ENCODE measurements at regions not wholly inside any gene's neighbourhood (a gene's known extent, or its start where the extent isn't known, plus 50 kb on each side); places are given as distances from the start of the nearest gene placed in this dataset.
"Not testable (repeated sequence)": the region's sequence is repeated elsewhere in the genome, so short reads cannot be mapped to it uniquely, and the experiment has no call there.

DNA sequence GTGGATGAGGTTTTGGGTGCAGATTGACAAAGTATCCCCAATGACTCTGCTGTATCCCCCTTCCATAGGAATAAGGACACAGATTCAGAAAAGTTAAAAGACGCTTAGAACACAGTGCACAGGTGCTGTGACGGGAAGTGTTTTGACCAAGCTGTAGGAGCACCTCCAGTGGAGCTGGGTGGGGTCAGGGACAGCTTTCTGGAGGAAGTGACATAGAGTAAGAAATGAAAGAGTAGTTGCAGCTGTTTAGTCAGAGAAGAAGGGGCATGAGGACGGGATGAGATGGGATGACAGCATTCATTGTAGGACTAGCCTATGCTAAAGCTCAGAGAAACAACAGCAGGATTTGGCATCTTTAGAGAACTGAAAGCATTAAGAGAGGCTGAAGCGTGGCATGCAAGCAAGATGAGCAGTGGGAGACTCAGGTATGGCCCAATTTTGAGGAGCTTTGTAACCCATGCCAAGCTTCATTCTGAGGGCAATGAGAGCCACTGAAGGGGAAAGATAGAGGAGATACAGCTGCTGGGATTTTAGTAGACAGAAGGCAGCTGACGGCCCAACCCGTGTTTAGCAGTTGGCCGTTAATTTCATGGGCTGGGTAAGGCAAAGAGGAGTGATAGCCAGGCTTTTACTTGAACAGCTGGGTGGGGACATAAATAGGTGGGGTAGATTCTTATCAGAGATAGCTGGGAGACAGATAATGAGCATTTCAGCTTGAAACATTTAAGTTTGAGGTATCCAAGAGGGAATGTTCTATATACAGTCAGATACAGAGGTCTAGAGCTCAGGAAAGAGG lies 131.8 kb upstream of the KRAS start:
- no peak for DNase-seq

DNA sequence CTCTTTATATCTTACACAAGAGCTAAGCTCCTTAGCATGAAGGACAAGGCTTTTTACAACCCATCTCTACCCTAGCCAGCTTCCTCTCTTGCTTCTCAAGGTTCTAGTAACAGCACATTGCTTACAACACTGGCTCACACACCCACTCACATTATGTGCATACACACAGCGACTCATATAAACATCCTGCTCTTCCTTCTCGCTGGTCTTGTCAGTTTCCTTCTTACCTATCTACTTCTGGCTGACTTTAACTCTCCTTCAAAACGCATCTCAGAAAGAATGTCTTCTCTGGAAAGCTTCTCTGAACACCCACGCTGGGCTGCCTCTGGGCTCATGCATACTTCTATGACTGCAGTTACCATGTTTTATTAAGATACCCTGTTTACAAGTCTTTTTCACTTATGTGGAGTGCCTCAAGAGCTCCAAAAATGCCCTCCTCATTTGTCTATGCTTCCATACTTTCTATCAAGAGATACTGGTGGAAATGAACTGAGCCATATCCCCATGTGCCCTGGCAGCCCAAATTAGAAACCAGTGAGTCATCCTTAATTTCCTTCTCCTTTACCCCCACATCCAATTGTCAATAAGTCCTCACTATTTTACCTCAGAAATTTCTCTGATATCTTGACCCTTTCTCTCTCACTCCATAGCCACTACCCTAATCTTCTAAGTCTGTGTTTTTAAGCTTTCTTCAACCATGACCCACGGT lies 126.9 kb upstream of the KRAS start:
- no peak for DNase-seq

DNA sequence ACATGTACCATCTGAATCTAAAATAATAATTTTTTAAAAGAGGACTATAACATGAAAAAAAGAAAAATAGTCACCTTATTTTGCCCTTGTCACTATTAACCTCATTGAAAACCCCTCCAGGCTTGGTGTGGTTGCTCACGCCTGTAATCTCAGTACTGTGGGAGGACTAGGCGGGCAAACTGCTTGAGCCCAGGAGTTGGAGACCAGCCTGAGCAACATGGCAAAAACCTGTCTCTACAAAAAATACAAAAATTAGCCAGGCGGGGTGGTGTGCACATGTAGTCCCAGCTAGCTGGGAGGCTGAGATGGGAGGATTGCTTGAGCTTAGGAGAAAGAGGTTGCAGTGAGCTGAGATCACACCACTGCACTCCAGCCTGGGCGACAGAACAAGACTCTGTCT lies 126.3 kb upstream of the KRAS start:
- no peak for DNase-seq

DNA sequence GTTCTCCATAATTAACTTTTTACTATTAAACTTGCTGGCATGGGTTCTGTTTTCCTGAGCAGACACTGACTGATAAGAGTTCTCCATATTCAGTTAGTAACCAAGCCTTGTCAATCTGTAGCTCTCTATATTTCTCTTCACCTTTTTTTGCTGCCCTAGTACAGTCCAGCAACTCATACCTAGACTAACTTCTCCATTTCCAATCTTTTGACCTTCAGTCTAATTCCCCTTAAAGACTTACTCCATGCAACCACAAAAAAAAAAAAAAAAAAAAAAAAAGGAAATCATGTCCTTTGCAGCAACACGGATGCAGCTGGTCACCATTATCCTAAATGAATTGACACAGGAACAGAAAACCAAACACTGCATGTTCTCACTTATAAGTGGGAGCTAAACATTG lies 125.7 kb upstream of the KRAS start:
- DNase-seq = peak; percentile 65

DNA sequence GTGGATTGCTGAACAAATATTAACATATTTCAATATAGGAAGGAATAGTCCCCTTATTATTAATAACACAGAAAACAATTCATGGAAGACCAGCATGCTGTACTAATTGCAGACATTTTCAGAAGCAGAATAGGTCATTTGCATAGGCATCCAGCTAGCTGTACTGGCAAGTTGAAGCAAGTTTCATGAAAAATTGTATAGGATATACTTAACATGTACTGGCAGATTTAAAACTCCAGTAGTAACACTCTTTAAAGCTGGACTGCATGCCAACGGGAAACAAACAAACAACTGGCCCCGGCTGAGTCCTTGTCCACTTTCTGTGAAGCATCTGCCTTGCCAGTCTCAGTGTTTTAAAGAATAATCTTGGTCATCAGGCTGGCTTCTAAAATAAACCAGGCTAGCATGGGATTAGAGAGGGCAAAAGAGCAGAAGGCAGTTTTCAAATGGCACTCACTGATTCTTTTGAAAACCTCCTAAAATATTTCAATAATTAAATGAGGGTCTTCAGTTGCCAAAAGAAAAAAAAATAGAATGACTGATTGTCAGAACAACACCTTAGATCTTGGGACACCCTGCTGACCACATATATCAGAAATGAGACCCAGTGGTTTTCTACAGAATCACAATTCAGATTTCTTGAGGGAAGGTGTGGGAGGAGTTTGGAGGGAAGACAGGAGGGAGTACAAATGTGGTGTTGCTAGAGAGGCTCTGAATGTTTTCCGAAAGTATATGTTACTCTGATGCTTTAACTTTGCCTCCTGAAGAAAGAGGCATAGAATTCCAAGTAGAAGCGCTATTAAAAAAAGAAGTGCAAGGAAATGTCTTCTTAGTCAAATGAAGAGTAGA lies 122.5 kb upstream of the KRAS start:
- DNase-seq = no peak

DNA sequence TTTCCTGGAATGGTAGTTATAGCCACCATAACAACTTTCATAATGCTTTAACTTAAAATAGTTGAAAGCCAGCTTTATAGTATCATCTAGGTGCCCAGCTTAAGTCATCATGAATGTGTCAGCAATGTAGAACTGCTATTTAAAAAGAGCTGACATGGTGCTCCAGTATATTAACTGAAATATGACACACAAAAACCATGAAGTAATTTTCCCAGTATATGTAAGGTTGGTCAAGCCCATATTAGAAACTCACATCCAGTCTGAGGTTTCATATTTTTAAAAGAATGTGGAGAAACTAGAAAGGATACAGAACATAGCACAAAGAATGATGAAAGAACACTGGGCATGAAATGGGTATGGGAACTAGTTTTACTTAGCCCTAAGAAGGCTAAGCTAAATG lies 121.3 kb upstream of the KRAS start:
- no peak for DNase-seq

DNA sequence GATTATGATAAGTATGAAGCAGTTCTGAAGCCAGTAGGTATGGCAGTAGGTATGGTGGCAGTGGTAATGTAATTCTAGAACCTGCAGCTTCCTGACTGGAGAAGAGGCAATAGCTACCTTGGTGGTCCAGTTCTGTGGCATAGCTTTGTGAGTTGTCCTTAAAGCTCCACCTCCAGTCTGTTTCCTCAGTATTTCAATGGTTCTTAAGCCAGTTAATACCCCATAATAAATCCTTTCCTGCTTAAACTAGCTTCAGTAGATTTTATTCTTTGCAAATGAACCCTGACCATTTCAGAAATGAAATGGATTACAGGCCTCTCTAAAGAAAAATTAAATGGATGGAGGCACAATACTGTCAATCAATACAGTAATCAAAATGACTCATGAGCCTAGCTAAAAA lies 117.8 kb upstream of the KRAS start:
- DNase-seq = no peak

DNA sequence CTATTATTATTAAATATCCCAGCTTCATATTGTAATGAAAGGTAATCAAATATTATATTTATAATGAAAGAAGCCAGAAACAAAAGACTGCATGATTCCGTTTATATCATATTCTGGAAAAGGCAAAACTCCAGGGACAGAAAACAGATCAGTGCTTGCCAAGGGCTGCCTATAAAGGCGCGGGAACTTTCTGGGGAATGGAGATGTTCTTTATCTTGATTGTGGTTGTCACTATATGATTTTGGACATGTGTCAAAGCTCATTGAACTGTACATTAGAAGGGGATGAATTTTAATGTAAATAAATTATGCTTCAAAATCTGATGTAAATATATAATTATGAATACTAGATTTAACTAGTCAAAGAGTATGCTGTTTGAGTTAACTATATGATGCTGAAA lies 115.4 kb upstream of the KRAS start:
- no peak for DNase-seq

DNA sequence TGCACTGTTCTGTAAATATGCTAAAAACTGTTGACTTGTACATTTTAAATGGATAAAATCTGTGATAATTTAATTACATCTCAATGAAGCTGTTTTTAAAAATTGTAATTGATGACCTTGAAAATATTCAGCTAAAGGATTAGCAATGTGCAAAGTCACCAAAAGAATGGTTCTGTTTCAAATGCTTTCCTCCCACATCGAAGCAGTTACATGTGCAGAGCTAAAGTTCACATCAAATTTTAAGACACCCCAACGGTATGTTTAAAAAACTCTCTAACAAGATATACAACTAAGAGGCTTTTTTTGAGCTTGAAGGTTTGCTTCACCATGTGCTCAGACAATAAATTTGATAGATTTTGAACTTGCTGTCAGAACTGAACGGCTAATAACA lies 114.6 kb upstream of the KRAS start:
- no peak for DNase-seq

DNA sequence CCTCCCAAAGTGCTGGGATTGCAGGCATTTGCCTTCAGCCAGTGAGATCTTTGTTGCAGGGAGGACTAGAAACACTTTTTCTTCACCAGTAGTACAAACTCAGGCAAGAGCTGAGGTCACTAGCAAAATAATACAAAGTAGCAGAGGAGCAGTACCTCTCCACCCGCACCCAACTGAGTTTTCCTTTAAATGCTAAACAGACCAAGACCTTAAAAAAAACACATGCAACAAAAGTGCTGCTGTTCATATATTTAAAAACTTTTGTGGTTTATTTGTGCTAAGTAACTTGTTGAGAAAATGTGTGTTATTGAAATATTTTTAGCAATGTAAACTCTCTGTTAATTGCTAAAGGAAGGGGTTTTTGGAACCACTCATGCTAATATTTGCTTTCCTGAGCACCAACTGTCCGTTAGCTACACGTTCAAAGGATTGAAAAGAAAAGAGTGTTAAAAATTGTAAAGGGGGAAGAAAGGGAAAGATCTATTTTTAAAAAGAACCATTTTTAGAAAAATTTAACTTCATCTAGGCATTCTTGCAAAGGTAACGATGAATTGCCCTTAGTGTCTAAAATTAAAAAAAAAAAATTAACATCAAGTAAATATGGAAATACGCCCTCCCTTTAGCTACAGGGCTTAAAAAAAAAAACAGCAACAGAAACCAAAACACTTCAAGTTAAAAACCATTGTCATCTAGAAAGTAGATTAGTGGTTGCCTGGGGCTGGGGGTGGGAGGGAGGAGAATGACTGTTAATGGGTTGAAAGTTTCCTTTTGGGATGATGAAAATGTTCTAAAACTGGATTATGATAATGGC lies 114.0 kb upstream of the KRAS start:
- no peak for DNase-seq

DNA sequence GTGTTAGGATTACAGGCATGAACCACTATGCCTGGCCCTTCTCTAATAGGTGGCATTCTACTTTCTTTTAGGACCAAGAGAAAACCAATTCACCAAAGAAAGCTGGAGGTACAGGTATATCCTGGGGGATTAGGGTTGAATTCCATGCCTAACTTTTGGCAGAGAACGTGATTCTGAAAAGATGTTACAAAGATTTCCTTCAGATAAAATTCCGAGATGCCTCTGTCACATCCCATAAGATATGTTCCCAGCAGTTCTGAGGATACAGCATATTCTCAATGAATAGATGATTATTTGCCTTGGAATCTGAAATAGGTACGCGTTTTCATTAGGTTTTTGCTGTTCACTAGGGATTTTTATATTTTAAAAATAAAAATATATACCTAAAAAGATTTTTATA lies 111.9 kb upstream of the KRAS start:
- no peak for DNase-seq

DNA sequence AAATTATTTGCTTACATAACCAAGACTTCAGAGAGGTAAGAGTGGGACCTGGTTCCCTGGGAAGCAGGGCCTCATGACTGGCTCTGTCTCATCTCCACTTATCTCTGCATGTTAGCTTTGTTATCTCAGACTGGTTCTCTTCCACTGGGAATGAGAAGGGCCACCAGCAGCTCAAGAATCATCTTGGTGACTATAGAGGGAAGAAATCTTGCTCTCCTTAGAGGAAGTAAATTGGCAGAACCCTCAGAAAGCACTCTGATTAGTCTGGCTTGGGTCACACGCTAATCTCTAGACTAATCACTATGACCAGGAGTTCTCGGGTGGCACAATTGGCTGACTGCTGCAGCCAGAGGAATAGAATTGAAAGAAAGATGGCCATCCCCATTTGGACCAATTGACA lies 110.8 kb upstream of the KRAS start:
- DNase-seq = no peak

DNA sequence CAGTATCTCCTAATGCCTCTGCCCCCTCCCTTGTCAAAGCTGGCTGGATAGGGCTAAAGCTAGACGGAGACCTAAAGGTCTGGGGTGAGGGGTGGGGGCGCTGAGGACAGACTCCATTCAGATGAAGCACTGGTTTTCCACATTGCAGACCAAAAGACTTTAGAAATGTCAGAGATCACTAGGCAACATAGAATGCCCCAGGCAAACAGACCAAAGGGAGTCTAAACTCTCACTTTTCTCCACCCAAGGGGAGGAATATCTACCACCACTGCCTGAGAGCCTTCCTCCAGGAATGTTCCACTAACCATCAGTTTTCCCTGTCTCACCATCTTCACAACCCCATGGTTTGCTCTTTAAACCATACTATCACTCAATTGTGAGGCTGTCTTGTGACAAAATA lies 106.9 kb upstream of the KRAS start:
- DNase-seq = no peak

DNA sequence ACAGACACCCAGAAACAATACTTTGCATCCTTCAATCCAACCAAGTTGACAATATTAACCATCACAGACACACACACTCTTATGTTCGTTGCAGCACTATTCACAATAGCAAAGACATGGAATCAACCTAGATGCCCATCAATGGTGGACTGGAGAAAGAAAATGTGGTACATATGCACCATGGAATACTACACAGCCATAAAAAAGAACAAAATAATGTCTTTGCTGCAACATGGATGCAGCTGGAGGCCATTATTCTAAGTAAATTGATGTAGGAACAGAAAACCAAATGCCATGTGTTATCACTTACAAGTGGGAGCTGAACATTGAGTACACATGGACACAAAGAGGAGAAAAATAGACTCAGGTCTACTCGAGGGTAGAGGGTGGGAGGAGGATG lies 102.2 kb upstream of the KRAS start:
- DNase-seq = not testable (repeated sequence)

DNA sequence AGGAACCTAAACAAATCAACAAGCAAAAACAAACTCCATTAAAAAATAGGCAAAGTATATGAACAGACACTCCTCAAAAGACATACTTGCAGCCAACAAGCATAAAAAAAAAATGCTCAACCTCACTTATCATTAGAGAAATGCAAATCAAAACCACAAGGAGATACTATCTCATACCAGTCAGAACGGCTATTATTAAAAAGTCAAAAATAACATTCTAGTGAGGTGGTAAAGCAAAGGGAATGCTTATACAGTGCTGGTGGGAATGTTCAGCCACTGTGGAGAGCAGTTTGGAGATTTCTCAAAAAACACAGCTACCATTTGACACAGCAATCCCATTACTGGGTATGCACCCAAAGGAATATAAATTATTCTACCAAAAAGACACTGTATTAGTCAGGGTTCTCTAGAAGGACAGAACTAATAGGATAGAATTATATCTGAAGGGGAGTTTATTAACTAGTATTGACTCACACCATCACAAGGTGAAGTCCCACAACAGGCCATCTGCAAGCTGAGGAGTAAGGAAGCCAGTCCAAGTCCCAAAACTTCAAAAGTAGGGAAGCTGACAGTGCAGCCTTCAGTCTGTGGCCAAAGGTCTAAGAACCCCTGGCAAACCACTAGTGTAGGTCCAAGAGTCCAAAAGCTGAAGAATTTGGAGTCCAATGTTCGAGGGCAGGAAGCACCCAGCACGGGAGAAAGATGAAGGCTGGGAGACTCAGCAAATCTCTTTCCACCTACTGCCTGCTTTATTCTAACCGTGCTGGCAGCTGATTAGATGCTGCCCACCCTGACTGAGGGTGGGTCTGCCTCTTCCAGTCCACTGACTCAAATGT lies 101.6 kb upstream of the KRAS start:
- no peak for DNase-seq

DNA sequence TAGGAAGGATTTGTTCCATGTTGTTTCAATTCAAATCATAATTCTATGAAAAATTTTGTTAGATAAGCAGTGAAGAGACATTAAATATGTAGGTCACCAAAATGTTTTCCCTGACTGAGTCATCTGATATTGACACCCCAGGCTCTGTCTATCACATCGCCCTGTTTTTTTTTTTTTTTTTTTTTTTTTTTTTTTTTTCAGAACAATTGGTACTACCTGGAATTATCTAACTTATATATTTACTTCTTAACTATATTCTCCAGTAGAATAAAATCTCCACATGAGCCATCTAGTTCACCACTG lies 97.8 kb upstream of the KRAS start:
- no peak for DNase-seq

DNA sequence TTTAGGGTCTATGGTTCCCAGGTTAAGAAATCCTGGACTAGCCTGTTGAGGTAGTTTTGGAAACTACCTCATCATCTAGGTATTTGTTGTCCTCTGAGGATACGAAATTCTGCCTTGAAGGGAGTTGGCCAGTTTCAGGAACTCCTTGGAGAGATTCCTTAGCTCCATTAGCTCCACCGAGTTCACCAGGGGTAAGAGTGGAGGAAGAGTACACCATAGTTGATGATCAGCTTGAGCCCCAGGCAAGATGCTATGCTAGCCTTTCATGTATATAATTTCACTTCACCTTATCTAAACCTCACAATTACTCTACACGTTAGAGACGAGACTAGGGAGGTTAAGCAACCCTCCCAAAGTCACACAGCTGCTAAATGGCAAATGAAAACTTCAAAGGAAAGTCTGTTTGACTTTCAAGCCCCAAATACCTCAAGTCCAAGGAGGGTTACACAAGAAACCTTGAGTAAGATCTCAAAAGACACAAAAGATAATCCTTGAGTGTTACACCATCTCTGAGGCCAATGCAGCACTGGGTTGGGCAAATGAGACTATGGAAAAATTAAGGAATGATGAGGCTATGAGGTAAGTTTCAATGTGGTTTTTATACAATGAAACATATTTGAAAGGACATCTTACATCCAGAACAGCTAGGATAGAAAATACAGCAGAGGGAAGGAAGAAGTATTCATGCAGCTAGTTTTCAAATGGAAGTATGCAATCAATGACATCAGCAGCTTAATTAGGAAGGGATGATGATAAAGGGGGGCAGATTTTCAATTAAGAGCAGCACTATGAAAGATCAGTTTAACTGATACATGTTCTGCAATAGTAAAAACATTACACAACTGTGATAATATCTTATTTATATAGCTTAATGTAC lies 97.2 kb upstream of the KRAS start:
- no peak for DNase-seq

DNA sequence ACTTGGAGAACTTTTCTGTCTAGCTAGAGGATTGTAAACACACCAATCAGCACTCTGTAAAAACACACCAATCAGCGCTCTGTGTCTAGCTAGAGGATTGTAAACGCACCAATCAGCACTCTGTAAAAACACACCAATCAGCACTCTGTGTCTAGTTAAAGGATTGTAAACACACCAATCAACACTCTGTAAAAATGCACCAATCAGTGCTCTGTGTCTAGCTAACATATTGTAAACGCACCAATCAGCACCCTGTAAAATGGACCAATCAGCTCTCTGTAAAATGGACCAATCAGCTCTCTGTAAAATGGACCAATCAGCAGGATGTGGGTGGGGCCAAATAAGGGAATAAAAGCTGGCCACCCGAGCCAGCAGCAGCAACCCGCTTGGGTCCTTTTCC lies 91.1 kb upstream of the KRAS start:
- DNase-seq = not testable (repeated sequence)

DNA sequence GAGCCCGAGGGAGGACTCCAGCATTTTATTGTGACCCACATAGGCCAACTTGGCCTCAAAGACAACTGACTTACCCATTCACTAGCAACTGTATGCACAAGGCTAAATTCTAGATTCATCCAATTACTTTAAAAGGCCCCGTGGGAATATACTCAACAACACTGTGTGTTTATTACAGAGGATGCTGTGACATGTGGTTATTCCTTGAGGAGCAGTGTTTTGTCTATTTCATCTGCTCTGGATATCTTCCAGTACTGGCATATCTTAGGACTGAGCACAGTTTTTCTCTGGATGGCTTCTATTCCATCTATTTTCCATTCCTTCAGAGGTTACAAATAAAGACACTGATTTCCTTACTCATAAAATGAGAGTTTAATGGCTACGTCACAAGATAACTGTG lies 87.2 kb upstream of the KRAS start:
- no peak for DNase-seq

DNA sequence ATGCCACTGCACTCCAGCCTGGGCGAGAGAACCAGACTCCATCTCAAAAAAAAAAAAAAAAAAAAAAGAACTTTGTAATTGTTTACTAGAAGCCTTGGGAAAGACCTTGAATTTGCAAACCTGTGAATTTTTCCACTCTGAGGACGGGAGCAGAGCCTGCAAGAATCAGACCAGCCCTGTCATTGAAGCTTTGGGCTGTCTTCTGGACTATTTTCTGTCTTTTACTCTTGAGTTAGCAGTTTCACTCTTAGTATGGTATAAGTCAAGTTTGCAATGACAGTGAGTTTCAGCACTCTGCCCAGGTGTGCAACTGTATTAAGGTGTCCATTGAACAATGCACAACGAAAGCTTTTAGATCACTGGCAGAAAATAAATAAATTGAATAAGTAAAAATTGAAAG lies 81.4 kb upstream of the KRAS start:
- DNase-seq = no peak

DNA sequence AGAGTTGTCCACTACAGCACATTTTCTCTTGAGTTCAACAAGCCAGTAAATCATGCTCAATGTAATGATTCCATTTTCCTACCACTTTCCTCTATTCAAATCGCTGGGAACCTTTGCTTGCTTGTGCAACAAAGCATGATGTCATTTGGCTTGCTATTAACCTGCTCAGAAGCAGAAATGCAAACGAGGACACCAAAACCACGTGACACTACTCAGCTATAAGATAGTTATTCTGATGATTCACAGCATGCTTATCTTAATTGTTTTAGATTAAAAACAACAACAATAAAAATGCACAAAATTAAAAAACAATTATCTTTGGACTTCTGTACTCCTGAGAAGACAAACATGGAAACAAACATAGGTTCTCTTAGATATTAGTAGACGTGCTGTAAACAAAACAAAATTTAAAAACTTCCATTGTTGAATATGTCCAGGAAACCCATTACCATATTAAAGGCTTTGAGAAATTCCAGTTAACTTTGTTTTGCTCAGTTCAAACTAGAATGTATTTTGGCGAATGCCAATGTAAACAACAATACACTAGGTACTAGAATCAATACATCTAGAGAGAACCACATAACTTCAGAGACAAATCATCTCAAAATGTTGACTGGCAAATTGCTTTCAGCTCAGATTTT lies 77.5 kb upstream of the KRAS start:
- DNase-seq = peak; percentile 89

Data from NCI-H774 (cell line).